ENCODE measurements at regions not wholly inside any gene's neighbourhood (a gene's known extent, or its start where the extent isn't known, plus 50 kb on each side); places are given as distances from the start of the nearest gene placed in this dataset.

DNA sequence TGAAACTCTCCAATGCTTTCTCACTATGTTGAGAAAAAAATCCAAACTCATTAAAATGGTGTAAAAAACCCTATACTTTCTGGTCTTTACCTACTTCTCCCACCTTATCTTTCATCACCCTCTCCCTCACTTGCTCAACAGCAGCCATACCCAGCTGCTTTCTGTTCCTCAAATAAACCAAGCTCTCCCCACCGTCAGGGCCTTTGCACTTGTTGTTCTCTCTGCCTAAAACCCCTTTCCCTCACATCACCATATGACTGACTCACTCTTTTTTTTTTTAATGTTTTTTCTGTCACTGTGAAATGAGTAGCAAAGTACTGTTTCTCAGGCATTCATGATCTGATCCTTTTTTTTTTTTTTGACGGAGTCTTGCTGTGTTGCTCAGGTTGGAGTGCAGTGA is 122.3 kb upstream of the TMEM164 start:
- TF ChIP-seq, protein P1, sequence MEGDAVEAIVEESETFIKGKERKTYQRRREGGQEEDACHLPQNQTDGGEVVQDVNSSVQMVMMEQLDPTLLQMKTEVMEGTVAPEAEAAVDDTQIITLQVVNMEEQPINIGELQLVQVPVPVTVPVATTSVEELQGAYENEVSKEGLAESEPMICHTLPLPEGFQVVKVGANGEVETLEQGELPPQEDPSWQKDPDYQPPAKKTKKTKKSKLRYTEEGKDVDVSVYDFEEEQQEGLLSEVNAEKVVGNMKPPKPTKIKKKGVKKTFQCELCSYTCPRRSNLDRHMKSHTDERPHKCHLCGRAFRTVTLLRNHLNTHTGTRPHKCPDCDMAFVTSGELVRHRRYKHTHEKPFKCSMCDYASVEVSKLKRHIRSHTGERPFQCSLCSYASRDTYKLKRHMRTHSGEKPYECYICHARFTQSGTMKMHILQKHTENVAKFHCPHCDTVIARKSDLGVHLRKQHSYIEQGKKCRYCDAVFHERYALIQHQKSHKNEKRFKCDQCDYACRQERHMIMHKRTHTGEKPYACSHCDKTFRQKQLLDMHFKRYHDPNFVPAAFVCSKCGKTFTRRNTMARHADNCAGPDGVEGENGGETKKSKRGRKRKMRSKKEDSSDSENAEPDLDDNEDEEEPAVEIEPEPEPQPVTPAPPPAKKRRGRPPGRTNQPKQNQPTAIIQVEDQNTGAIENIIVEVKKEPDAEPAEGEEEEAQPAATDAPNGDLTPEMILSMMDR (conservative IDR thresholded peaks at IDR 0.05 in 1 of 2, IDR thresholded peaks at IDR 0.05 in 1 of 2; ENCODE audit: extremely low read depth in 1 of 2, insufficient read depth in 1 of 2, low read depth in 1 of 2, low read length in 2 of 2), result no peak
- no peak for TF ChIP-seq EZH2 (IDR thresholded peaks at IDR 0.05; ENCODE audit: borderline replicate concordance, low read length)
